ENCODE measurements at regions not wholly inside any gene's neighbourhood (a gene's known extent, or its start where the extent isn't known, plus 50 kb on each side); places are given as distances from the start of the nearest gene placed in this dataset.

DNA sequence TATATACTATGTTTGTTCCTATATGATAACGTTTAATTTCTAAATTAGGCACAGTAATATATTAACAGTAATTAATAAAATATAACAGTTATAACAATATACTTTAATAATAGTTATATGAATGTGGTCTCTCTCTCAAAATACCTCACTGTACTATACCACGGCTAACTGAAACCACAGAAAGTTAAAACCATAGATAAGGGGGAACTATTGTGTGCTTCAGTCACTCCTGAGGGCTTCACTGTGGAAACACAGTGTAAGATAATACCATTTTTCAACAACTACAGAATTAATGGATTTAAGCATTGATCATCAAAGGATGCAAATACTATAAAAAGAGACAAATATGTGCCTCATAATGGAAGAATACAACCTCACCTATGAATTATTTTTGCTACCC lies 266.4 kb upstream of the RGS6 start:
- no peak for DNase-seq (ENCODE audit: low read depth, low spot score)

DNA sequence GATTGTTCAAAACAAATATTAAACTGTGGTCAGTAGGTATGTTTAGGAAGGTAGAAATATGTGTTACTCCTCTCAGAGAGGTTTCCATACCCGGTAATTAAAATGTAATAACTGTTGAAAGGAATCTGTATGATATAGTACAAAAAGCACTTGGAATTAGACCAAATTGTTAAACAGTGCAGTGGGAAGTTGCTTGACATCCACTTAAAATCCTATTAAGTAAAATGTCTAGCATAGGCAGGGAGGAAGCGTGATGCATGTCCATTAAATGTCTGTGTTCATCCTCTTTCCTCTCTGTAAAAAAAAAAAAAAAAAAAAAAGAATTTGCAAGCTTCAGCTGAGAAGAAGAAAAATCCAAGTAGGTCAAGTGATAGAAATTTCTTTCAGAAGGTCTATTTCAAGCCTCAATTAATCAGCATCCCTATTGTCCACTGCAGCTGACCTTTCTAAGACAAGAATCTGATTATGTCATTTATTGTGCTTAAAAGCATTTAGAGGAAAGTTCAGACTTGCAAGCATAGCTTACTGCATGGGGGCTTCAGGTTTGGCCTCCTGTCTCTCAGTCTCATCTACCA lies 265.6 kb upstream of the RGS6 start:
- no peak for DNase-seq (ENCODE audit: low read depth, low spot score)

DNA sequence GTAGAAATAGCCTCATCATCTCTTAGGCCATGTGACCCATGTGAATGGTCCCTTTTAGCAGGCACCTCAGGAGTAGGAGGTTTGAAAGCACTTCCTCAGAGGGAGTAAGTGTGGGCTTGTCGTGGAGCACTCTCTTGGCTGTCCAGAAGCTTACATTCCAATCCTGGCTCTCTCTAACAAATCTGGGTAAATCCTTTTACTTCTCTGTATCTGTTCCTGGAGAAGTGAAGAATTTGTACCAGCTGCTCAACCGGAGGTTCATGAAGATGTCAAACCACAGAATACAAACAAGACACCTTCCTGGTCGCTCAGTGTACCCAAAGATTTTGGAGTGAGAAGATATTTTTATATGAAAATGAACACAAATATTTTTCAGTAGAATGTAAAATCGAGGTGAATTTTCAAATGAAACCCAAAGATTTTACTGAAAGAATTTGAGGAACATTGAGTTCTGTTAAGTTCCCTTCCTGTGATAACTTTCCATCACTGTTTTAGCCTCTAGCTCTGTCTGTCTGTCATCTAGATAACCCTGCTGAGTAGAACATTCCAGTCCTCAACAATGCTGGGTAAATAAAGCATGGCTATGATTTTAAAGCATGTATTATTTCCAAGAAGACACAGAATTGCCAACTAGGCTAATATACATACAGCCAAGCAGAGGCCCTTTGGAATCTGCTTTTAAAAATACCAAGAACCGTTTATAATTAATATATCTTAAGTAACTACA lies 263.9 kb upstream of the RGS6 start:
- no peak for DNase-seq (ENCODE audit: low read depth, low spot score)

DNA sequence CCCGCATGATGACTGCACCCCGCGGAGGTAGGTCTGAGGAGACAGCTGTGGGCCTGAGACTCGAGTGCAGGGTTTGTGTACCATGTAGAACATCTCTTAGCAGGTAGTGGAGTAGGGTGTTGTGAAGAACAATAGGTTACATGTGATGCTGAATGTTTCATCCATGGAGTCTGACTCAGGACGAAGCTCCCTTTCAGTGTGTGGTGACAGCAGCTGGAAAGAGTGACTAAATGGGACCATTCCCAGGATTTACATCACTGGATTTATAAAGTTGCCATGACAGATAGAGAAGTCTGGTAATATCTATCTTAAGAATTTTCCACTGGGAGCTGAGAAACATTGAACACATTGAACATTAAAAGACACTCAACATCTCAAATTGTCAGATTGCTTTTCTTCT lies 259.6 kb upstream of the RGS6 start:
- DNase-seq (ENCODE audit: low read depth, low spot score), result no peak

DNA sequence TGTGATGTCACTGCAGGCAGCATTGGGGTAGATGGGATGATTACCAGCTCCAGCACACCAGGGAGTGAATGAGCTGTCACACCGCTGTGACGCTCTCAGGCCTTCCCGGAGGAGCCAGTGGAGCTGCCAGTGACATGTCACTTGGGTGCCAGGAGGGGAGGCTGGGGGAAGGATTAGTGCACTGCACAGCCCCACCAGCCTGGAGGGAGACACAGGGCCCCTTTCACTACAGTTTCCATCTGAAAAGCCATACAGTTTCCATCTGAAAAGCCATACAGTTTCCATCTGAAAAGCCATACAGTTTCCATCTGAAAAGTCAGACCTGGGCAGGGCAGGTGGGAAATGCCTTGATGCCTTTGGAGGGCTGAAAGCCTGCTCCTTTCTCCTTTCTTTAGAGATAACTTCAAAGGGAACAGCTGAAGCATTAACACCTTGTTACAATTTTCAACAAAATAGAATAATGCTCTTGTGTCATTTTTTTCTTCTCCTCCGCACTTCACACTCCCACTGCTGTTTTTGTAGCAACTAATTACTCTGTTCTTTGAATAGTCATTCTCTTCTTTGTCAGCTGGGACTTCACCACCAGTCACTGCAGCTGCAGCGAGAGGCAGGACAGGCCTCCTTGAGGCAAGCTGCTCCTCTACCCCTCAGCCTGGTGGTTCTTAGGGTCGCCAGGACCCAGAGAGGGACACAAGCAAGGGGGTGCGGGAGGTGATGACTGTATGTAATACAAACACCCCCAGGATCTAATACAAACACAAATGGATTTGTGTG lies 256.9 kb upstream of the RGS6 start:
- DNase-seq (ENCODE audit: low read depth, low spot score), result no peak

DNA sequence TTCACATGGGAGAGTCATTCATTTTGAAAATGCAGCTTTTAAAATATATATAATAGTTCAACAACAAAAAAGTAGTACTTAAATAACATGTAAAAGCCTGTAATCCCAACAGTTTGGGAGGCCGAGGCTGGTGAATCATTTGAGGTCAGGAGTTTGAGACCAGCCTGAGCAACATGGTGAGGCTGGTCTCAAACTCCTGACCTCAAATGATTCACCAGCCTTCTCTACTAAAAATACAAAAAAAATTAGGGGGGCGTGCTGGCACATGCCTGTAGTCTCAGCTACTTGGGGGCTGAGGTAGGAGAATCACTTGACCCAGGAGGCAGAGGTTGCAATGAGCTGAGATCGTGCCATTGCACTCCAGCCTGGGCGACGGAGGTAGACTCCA lies 256.3 kb upstream of the RGS6 start:
- DNase-seq (ENCODE audit: low read depth, low spot score), result no peak

DNA sequence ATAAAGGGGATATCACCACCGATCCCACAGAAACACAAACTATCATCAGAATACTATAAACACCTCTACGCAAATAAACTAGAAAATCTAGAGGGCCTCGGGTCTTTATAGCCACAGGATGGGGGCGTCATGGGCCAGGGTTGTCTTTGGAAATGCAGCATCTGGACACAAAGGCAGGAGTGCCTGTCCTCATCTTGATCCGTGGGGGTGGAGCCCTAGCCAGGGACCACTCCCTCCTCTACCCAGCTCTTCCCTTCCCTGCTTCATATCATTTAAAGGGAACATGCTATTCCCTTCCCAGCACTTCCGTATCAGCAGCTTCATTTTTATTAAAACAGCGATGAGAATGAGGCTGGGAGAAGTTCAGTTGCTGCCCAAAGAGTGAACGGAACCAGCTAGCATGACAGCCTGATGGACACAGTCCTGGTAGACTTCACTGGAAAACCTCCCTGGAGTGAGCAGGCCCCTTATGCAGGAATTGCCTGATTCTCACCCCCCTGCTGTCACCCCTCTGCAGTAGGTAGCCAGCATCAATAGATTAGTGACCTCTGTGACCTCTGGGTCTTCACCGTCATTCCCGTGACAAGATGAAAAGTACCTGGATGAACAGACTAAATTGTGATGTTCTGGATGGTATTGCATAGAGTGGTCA lies 251.4 kb upstream of the RGS6 start:
- DNase-seq (ENCODE audit: low read depth, low spot score), result no peak

DNA sequence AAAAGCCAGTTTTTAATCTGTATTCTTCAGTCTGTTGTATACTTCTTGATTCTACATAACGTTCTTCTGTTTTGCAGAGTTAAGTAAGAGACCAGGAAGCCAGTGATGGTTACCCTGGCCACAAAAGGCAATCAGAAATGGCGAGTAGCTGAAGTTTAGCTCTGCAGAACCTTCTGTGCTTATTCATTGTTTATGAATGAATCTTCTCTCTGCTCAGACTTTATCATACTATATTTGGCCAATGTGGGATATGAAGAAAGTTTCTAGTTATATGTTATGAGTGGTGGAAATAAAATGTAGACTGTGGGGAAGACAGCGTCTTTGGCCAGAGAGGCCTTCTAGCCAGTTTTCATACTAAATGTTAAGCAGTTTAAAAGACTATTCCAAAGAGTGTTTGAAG lies 249.9 kb upstream of the RGS6 start:
- DNase-seq (ENCODE audit: low read depth, low spot score), result no peak

DNA sequence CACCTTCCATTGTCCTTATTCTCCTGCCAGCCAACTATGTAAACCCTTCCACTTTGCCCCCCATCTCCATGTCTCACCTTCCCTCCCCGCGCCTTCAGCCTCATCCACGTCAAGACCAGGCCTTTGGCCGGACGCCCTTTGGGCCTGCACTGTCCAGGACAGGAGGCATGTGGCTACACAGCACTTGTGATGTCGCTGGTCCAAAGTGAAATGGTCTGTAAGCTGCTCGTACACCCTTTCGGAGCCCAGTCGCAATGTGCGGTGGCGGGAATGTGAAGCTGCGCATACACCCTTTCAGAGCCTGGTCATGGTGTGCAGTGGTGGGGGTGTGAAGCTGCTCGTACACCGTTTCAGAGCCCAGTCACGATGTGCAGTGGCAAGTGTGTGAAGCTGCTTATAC lies 247.9 kb upstream of the RGS6 start:
- DNase-seq (ENCODE audit: low read depth, low spot score), result no peak

DNA sequence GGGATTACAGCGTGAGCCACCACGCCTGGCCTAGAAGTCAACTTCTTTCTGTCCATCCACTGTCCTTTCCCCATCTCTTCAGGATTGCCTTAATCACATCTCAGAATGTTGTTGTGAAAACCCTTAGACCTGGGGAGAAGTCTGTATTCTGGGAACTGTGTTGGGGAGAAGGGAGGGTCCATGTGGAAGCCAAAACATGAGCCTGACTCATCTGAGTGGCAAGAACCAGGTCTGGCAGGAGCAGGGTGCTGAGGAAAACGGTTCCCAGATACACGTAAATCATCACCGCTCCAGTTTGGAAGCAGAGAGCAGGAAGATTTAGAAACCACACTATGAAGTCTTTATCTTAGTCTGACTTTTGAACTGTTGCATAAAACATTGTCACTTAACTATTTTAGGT lies 245.6 kb upstream of the RGS6 start:
- no peak for DNase-seq (ENCODE audit: low read depth, low spot score)

DNA sequence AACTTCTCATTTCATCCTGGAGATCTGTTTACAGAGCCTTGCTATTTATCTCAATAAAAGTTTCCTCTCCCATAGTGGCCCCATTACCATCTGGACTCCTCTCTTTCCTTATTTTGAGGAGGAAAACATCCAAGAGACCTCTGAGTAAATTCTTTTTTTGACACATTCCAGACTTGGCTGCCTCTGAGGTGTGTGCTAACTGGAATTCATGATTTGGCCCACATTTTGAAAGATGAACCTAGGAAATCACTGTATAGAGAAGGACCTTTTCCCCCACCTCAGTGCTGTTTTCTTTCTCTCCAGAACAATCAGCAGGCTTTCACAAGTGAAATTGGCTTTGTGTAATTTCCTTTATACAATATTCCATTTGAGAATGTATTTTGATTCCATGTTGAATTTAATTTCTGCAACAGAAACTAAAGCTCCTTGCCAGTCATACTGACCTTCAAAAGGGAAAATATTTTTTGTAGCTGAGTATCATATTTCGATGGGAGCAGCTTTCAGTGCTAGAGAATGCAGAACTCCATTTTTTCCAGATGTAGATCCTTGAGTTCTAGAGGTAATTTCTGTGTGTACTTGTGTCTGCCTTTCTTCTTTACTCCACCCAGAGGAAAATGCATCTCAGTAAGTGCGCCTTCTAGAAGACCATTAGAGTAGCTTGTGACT lies 244.9 kb upstream of the RGS6 start:
- no peak for DNase-seq (ENCODE audit: low read depth, low spot score)

DNA sequence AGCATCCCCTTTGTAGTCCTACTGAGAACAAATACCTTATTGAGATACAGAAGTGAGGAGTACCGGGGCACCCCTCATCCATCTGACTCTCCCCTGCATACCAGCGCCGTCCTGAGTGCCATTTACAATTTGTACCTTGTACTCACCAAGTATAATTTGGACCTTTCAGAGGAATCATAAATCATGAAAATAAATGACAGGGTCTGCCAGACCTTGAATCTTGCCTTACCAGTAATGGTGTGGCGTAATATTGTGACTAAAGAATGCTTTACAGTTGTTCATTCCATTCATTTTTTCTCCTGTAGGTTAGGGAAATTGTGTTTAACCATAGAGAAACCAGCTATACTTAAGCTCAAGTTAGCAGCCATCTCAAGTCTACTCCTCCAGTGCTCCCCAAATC lies 243.7 kb upstream of the RGS6 start:
- no peak for DNase-seq (ENCODE audit: low read depth, low spot score)

DNA sequence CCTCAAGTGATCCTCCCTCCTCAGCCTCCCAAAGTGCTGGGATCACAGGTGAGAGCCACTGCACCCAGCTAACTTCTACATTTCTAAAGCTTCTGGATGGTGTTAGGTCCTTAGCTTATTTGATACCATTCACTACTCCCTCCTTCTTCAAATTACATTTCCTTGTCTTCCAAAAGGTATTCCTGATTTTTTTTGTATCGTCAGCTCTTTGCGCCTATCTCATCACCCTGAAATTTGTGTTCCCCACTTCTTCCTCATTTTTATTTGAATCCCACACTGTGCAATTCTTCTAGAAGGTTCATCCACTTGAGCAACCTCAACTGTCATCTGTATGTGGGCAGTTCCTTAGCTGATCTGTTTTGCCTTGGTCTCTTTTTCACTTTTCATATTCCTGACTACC lies 241.8 kb upstream of the RGS6 start:
- no peak for DNase-seq (ENCODE audit: low read depth, low spot score)

DNA sequence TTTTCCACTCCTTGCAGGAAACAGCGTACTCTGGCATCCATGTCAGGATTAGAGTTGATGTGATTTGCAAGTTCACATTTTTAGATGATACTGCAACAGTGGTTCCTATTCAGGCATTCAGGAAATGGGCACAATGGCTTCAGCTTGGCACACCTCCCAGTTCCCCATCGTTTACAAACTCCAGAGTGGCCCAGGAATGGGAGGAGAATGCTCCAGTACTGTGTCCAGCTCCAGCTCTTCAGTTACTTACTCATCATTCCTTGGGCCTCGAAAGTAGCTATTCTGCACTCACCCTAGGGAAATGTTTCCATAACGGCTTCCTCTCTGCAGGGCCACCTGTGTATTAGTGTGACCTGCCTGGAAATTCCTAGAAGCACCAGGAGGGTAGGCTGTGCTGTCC lies 239.7 kb upstream of the RGS6 start:
- no peak for DNase-seq (ENCODE audit: low read depth, low spot score)

DNA sequence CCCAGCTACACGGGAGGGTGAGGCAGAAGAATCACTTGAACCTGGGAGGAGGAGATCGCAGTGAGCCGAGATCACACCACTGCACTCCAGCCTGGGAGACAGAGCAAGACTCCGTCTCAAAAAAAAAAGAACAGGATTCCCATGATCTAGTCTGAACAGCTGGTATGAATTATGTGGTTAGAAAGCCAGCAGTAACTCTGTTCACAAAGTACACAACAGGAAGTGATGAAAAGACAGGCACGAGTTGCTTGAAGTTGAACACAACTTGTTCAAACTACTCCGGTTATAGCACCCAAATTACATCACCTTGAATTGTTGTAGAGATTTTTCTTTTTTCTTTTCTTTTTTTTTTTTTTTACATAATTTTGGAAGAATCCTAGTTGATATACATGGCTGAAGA lies 238.8 kb upstream of the RGS6 start:
- DNase-seq (ENCODE audit: low read depth, low spot score), result no peak

DNA sequence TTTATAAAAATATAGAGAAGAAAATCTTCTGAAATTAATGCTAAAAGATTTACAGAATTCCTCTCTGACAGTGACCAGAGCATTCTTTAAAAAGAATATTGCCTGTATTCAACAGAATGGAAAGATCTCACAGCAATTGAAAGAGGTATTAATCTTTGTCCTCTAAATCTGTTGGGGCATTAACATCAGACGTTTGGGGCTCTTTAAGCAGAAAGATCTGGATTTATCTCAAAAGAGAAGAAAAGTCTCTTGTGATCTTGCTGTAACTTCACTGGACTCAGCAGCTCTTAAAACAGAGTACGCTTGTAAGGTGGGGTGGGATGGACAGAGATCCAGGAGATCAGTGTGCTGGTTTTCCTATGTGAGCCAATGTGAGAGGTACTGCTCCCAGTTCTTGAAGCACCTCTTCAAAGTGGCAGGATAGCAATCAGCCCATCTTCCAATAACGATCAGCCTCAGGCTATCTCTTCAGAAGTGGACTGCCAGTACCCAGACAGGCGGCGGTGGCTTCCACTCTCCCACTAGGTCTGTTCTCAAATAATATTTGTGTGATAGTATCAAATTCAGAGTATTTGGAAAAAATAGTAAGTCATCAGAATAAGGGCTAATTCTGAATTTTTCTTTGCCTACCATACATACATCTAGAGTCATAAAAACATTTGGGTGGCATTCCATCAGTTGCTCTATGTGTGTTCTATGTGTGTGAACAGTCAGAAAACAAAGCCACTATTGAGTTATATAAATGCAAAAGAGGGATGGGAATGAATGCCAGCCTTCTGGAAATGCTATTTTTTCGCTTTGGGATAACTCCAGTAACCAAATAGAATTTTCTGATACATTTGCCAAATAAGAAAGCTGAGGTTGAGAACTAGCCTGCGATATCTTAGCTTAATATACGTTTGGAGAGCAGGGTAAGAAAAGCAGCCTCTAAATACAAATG lies 237.4 kb upstream of the RGS6 start:
- DNase-seq (ENCODE audit: low read depth, low spot score), result no peak

DNA sequence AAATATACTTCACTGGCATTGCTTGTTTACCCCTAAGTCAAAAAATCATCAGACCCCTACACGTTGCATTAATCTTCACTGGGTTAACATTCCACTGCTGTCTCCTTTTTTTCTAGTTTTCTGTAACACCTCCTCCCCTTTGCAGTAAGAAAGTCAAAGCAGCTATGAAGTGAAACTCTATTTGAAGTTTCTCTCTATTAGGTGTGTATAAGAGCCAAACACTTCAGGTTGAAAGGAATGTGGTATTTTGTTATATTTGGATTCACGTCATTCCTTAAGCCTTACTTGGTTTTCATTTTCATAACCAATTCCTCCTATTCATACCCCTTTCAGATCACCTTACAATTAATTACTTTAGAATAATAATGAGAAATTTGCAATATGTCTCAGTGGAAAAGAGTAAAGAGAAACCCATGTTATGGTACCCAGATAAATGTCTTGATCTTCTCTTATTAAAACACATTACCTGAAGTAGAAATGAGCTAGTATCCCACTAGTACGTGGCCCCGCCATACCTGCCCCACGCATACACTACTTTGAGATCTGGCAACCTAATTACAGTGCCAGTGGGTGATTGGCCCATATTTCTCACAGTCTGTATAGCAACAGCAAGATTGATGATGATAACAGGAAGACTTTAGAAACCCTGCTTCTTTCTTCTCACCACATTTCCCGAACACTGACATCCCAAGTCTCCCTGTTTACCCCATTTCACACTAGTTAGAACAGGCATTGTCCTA lies 236.4 kb upstream of the RGS6 start:
- DNase-seq (ENCODE audit: low read depth, low spot score), result no peak

DNA sequence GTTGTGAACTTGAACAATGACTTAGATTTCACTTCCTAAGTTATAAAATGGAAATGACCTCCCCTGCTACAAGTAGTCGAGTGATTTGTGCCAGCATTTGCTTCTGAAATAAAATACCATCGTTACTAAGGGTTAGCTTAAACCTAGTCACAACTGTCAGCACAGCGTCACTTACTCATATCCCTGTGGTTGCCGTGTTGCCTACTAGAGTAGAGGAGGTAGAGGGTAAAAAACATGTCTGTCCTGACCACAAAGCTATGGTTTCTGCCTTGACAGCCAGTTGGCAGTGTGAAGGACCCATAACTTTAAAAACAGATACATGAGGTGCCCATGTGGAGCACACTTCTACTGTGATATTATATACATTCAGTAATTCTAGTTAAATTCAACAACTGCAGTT lies 234.2 kb upstream of the RGS6 start:
- DNase-seq (ENCODE audit: low read depth, low spot score), result no peak

DNA sequence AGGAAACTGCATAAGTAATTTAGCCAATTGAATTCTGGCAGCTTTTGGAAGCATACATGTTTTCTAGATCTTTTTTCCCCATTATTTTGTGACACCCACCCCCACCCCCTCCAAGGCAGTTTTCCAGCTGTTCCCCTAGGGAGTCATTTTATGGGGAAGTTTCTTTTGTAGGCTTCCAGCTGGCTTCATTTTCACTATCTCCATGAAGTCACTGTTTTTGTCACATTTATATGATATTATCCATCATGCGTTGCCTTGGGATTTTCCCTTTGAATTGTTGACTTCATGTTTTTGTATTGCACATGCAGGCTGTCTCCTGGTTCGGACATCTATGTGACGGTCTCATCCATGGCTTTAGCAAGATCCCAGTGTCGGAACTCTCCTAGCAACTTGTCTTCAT lies 233.6 kb upstream of the RGS6 start:
- no peak for DNase-seq (ENCODE audit: low read depth, low spot score)

DNA sequence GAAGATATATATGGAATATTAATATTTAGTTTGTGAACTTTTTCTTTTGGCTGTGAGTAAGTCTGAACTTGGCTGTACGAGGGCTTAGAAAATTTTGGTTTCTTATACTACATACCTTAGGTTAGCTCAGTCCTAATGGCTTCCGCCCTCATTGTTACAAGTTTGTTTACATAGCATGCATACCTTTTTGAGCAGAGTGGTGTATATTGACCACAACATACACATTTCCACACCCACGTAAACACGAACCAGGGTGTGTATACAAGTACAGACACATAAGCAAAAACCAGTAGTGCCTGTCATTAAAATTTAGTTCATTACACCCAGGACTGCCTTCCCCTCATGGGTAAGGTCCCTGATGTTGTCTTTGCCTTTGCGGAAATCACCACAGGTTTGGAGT lies 230.2 kb upstream of the RGS6 start:
- no peak for DNase-seq (ENCODE audit: low read depth, low spot score)

Data from activated naive CD8-positive, alpha-beta T cell treated with anti-CD3 and anti-CD28 coated beads, Interleukin-2, amount 50 U/mL, for 16 hours (primary cell).